OCI-LY1 (cell line): ENCODE measurements at regions not wholly inside any gene's neighbourhood (a gene's known extent, or its start where the extent isn't known, plus 50 kb on each side); places are given as distances from the start of the nearest gene placed in this dataset.

Experiments
- EZH2 ChIP-seq: fragments of 200-600 bp; sonication (generic), shearing (Covaris generic); IDR thresholded peaks from 2 replicates; pipeline ENCODE4 v1.8.0; 2017; ENCODE audit warnings: borderline replicate concordance, mixed run types, mild to moderate bottlenecking, antibody characterized with exemption, low read length, moderate library complexity, mixed read lengths
- TF ChIP-seq, protein P1 (sequence below): fragments of 200-600 bp; sonication (generic), shearing (Covaris generic); IDR thresholded peaks from 2 replicates; pipeline ENCODE4 v1.5.1; 2017; ENCODE audit warnings: mild to moderate bottlenecking, antibody characterized with exemption, low read length, moderate library complexity, mixed read lengths

- no peak for TF ChIP-seq EZH2
- TF ChIP-seq, protein P1, sequence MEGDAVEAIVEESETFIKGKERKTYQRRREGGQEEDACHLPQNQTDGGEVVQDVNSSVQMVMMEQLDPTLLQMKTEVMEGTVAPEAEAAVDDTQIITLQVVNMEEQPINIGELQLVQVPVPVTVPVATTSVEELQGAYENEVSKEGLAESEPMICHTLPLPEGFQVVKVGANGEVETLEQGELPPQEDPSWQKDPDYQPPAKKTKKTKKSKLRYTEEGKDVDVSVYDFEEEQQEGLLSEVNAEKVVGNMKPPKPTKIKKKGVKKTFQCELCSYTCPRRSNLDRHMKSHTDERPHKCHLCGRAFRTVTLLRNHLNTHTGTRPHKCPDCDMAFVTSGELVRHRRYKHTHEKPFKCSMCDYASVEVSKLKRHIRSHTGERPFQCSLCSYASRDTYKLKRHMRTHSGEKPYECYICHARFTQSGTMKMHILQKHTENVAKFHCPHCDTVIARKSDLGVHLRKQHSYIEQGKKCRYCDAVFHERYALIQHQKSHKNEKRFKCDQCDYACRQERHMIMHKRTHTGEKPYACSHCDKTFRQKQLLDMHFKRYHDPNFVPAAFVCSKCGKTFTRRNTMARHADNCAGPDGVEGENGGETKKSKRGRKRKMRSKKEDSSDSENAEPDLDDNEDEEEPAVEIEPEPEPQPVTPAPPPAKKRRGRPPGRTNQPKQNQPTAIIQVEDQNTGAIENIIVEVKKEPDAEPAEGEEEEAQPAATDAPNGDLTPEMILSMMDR, result no peak
These were observed 306.5 kb downstream of the C6orf118 start for GRCh38 chr6:165002866-165003265.
